ENCODE measurements at regions not wholly inside any gene's neighbourhood (a gene's known extent, or its start where the extent isn't known, plus 50 kb on each side); places are given as distances from the start of the nearest gene placed in this dataset.

GRCh38 chr16:79543219-79543618 is 57.3 kb downstream of the MAF start:
- FAIRE-seq: no peak
- DNase-seq (ENCODE audit: low read depth, low spot score): no peak
- no peak overlapping the region for H3K27ac ChIP-seq (ENCODE audit: control insufficient read depth, insufficient read depth, low read length)
- TF ChIP-seq CTCF (optimal IDR thresholded peaks at IDR 0.05 in 1 of 3, IDR thresholded peaks at IDR 0.05 in 1 of 3, conservative IDR thresholded peaks at IDR 0.05 in 1 of 3; ENCODE audit: extremely low read depth in 1 of 3, insufficient read depth in 2 of 3, low read length in 3 of 3): no peak
- TF ChIP-seq EZH2 (IDR thresholded peaks at IDR 0.05; ENCODE audit: low read length): no peak
- H3K4me2 ChIP-seq (ENCODE audit: control insufficient read depth, extremely low read depth, insufficient read depth, low read depth, low read length): no peak overlapping the region
- no peak overlapping the region for H2AFZ ChIP-seq (ENCODE audit: control insufficient read depth, low read length)
- H3K4me1 ChIP-seq (ENCODE audit: control insufficient read depth, extremely low read depth, insufficient read depth, low read length): no peaks in the 10 kb centered on the region
- no peak overlapping the region for H3K4me3 ChIP-seq (ENCODE audit: control insufficient read depth in 2 of 3, extremely low read depth in 1 of 3, insufficient read depth in 2 of 3, low read depth in 1 of 3, low read length in 3 of 3)
- dilution Hi-C loops (cut with MboI; ENCODE audit: extremely low pct_ligation_motif_present, low sequenced_read_pairs): no loop called here
- H3K79me2 ChIP-seq (ENCODE audit: control insufficient read depth, insufficient read depth, low read length): no peaks in the 10 kb centered on the region
- peaks cover 2% of the 10 kb centered on the region for H3K27me3 ChIP-seq (ENCODE audit: control insufficient read depth, extremely low read depth, insufficient read depth, low read length)
- H3K9me1 ChIP-seq (ENCODE audit: control insufficient read depth, extremely low read depth, insufficient read depth, low read length): no peaks in the 10 kb centered on the region
- no peaks in the 10 kb centered on the region for H4K20me1 ChIP-seq (ENCODE audit: control insufficient read depth, extremely low read depth, insufficient read depth, low read length)
- H3K36me3 ChIP-seq (ENCODE audit: control insufficient read depth in 2 of 2, extremely low read depth in 1 of 2, insufficient read depth in 2 of 2, low read length in 2 of 2): no peaks in the 10 kb centered on the region
- H3K9ac ChIP-seq (ENCODE audit: control insufficient read depth, extremely low read depth, insufficient read depth, low read length): no peak overlapping the region
- H3K9me3 ChIP-seq (ENCODE audit: control insufficient read depth, low read depth, low read length): no peaks in the 10 kb centered on the region

- Histone ChIP-seq H4K20me1 (ENCODE audit: control insufficient read depth, extremely low read depth, insufficient read depth, low read length) (no peaks in the 10 kb centered on the region), H3K4me2 (ENCODE audit: control insufficient read depth, extremely low read depth, insufficient read depth, low read depth, low read length) (no peak overlapping the region), H3K9ac (ENCODE audit: control insufficient read depth, extremely low read depth, insufficient read depth, low read length) (no peak overlapping the region), H3K9me1 (ENCODE audit: control insufficient read depth, extremely low read depth, insufficient read depth, low read length) (no peaks in the 10 kb centered on the region), H3K9me3 (ENCODE audit: control insufficient read depth, low read depth, low read length) (no peaks in the 10 kb centered on the region), H3K4me3 (ENCODE audit: control insufficient read depth in 2 of 3, extremely low read depth in 1 of 3, insufficient read depth in 2 of 3, low read depth in 1 of 3, low read length in 3 of 3) (no peak overlapping the region), H3K4me1 (ENCODE audit: control insufficient read depth, extremely low read depth, insufficient read depth, low read length) (no peaks in the 10 kb centered on the region), H3K27me3 (ENCODE audit: control insufficient read depth, extremely low read depth, insufficient read depth, low read length) (peaks cover 2% of the 10 kb centered on the region), H2AFZ (ENCODE audit: control insufficient read depth, low read length) (no peak overlapping the region), H3K27ac (ENCODE audit: control insufficient read depth, insufficient read depth, low read length) (no peak overlapping the region), H3K36me3 (ENCODE audit: control insufficient read depth in 2 of 2, extremely low read depth in 1 of 2, insufficient read depth in 2 of 2, low read length in 2 of 2) (no peaks in the 10 kb centered on the region), H3K79me2 (ENCODE audit: control insufficient read depth, insufficient read depth, low read length) (no peaks in the 10 kb centered on the region)
- DNase-seq (ENCODE audit: low read depth, low spot score): no peak
- dilution Hi-C loops (cut with MboI; ENCODE audit: extremely low pct_ligation_motif_present, low sequenced_read_pairs): no loop called here
- TF ChIP-seq EZH2 (IDR thresholded peaks at IDR 0.05; ENCODE audit: low read length) (no peak), CTCF (optimal IDR thresholded peaks at IDR 0.05 in 1 of 3, IDR thresholded peaks at IDR 0.05 in 1 of 3, conservative IDR thresholded peaks at IDR 0.05 in 1 of 3; ENCODE audit: extremely low read depth in 1 of 3, insufficient read depth in 2 of 3, low read length in 3 of 3) (no peak)
- no peak for FAIRE-seq
Measured at GRCh38 chr16:79542237-79542774, 58.2 kb downstream of the MAF start.

All from keratinocyte (primary cell).